ENCODE measurements at regions not wholly inside any gene's neighbourhood (a gene's known extent, or its start where the extent isn't known, plus 50 kb on each side); places are given as distances from the start of the nearest gene placed in this dataset.
"Not testable (repeated sequence)": the region's sequence is repeated elsewhere in the genome, so short reads cannot be mapped to it uniquely, and the experiment has no call there.

GRCh38 chr2:153299809-153300208 lies 178.8 kb downstream of the RPRM start:
- DNase-seq = no peak

GRCh38 chr2:153299217-153299616 lies 179.3 kb downstream of the RPRM start:
- no peak for DNase-seq

GRCh38 chr2:153294199-153294786 lies 184.3 kb downstream of the RPRM start:
- no peak for DNase-seq

- no peak for DNase-seq
Measured at GRCh38 chr2:153291718-153292117, 186.8 kb downstream of the RPRM start.

- DNase-seq = no peak
Measured at GRCh38 chr2:153287109-153287801, 191.3 kb downstream of the RPRM start.

- DNase-seq = no peak
Measured at GRCh38 chr2:153268941-153269461, 209.6 kb downstream of the RPRM start.

- DNase-seq = not testable (repeated sequence)
Measured at GRCh38 chr2:153256876-153257275, 221.7 kb downstream of the RPRM start.

- not testable (repeated sequence) for DNase-seq
Measured at GRCh38 chr2:153246636-153247035, 231.9 kb downstream of the RPRM start.

- DNase-seq = no peak
Measured at GRCh38 chr2:153235516-153235915, 243.0 kb downstream of the RPRM start.

GRCh38 chr2:153232464-153232863 lies 246.1 kb downstream of the RPRM start:
- no peak for DNase-seq

GRCh38 chr2:153230977-153231376 lies 247.6 kb downstream of the RPRM start:
- no peak for DNase-seq

GRCh38 chr2:153228904-153229303 lies 249.7 kb downstream of the RPRM start:
- DNase-seq = no peak

GRCh38 chr2:153227981-153228380 lies 250.6 kb downstream of the RPRM start:
- DNase-seq = no peak

- no peak for DNase-seq
Measured at GRCh38 chr2:153222231-153223165, 256.1 kb downstream of the RPRM start.

- DNase-seq = no peak
Measured at GRCh38 chr2:153221506-153221905, 257.1 kb downstream of the RPRM start.

- DNase-seq = no peak
Measured at GRCh38 chr2:153221087-153221486, 257.5 kb downstream of the RPRM start.

- no peak for DNase-seq
Measured at GRCh38 chr2:153218851-153219250, 259.7 kb downstream of the RPRM start.

GRCh38 chr2:153214337-153214736 lies 264.2 kb downstream of the RPRM start:
- DNase-seq = no peak

GRCh38 chr2:153213022-153213421 lies 265.5 kb downstream of the RPRM start:
- DNase-seq = no peak

GRCh38 chr2:153197402-153198386 lies 280.9 kb downstream of the RPRM start:
- DNase-seq = no peak

- no peak for DNase-seq
Measured at GRCh38 chr2:153196378-153197058, 282.0 kb downstream of the RPRM start.

Data from fibroblast of skin of back (primary cell).